ENCODE measurements at regions not wholly inside any gene's neighbourhood (a gene's known extent, or its start where the extent isn't known, plus 50 kb on each side); places are given as distances from the start of the nearest gene placed in this dataset.

- no peak for TF ChIP-seq CTCF (IDR thresholded peaks at IDR 0.05)
- TF ChIP-seq POLR2A (IDR thresholded peaks at IDR 0.05) = no peak
- no peak for TF ChIP-seq POLR2AphosphoS5 (IDR thresholded peaks at IDR 0.05)
Measured at GRCh38 chr1:214918745-214919144, 163.8 kb upstream of the KCNK2 start.
